IMR-90 (cell line): ENCODE measurements at regions not wholly inside any gene's neighbourhood (a gene's known extent, or its start where the extent isn't known, plus 50 kb on each side); places are given as distances from the start of the nearest gene placed in this dataset.

Experiments used
- ATAC-seq: fragments of 200-7000 bp; cut with Tn5 transposase; 2 replicates; pipeline ENCODE4 v1.9.1; 2020; ENCODE audit warnings: low read depth, mild to moderate bottlenecking, moderate library complexity
- BruUV-seq: library from RNA; stranded (reverse); fragments of 400-500 nt; replicated peaks from 2 replicates; lab custom pipeline; 2021; lab: Mats Ljungman, UMichigan
- CTCF ChIA-PET: fragments of 300-600 bp; formaldehyde crosslinking; extraction: SDS; loops from one replicate; lab custom pipeline; 2021; ENCODE audit warnings: antibody characterized with exemption; lab: Yijun Ruan, JAX
- POLR2A ChIA-PET: fragments of 300-600 bp; sonication (Branson Sonifier 250); formaldehyde crosslinking; loops from one replicate; lab custom pipeline; 2022; ENCODE audit warnings: antibody characterized with exemption; ENCODE audit not compliant: unreplicated experiment; lab: Charles Lee
- DNase-seq: peaks from one replicate; pipeline ENCODE4 v3.0.0; 2013
- H2AFZ ChIP-seq: replicated peaks from 2 replicates; pipeline ENCODE3; 2013; ENCODE audit warnings: low read length, mild to moderate bottlenecking; ENCODE audit not compliant: poor library complexity
- H2AK5ac ChIP-seq: 2 replicates; pipeline ENCODE4 v1.6.1; 2013; ENCODE audit warnings: low read depth, low read length, inconsistent platforms
- H2AK9ac ChIP-seq: replicated peaks from 2 replicates; pipeline ENCODE3; 2013; ENCODE audit warnings: mild to moderate bottlenecking, low read depth, low read length, moderate library complexity; ENCODE audit not compliant: poor library complexity
- H2BK120ac ChIP-seq: 2 replicates; pipeline ENCODE4 v1.6.1; 2013; ENCODE audit warnings: low read depth, low read length, inconsistent platforms
- H2BK15ac ChIP-seq: 3 replicates; pipeline ENCODE4 v1.6.1; 2013; ENCODE audit warnings: low read depth, low read length, inconsistent platforms
- H2BK20ac ChIP-seq: 2 replicates; pipeline ENCODE4 v1.6.1; 2013; ENCODE audit warnings: low read depth, mild to moderate bottlenecking, inconsistent platforms, low read length, moderate library complexity
- H2BK5ac ChIP-seq: 2 replicates; pipeline ENCODE4 v1.6.1; 2013; ENCODE audit warnings: mild to moderate bottlenecking, low read depth, low read length, inconsistent platforms; ENCODE audit not compliant: poor library complexity, severe bottlenecking
- H3K14ac ChIP-seq: replicated peaks from 2 replicates; pipeline ENCODE4 v1.6.1; 2013; ENCODE audit warnings: low read depth, low read length, inconsistent platforms
- H3K18ac ChIP-seq: 2 replicates; pipeline ENCODE4 v1.6.1; 2013; ENCODE audit warnings: low read depth, low read length, control low read depth
- H3K23ac ChIP-seq: 2 replicates; pipeline ENCODE4 v1.6.1; 2013; ENCODE audit warnings: low read depth, low read length, inconsistent platforms
- H3K27ac ChIP-seq: 2 replicates; pipeline ENCODE4 v1.5.1; 2013; ENCODE audit warnings: mild to moderate bottlenecking, control low read depth, low read length; ENCODE audit not compliant: insufficient read depth
- H3K27me3 ChIP-seq: 2 replicates; pipeline ENCODE4 v1.6.1; 2013; ENCODE audit warnings: low read length; ENCODE audit not compliant: control insufficient read depth, insufficient read depth
- H3K36me3 ChIP-seq: 2 replicates; pipeline ENCODE4 v1.6.1; 2013; ENCODE audit warnings: low read length, mixed read lengths; ENCODE audit not compliant: control insufficient read depth, insufficient read depth
- H3K4ac ChIP-seq: 2 replicates; pipeline ENCODE4 v1.6.1; 2013; ENCODE audit warnings: low read depth, low read length, inconsistent platforms
- H3K4me1 ChIP-seq: 2 replicates; pipeline ENCODE4 v1.6.1; 2013; ENCODE audit warnings: low read length, mixed read lengths; ENCODE audit not compliant: control insufficient read depth, insufficient read depth
- H3K4me2 ChIP-seq: 2 replicates; pipeline ENCODE4 v1.6.1; 2013; ENCODE audit warnings: low read depth, mild to moderate bottlenecking, control low read depth, low read length, moderate library complexity
- H3K4me3 ChIP-seq: 2 replicates; pipeline ENCODE4 v1.5.1; 2013; ENCODE audit warnings: low read depth, mild to moderate bottlenecking, control low read depth, low read length, moderate library complexity; ENCODE audit not compliant: insufficient read depth
- H3K56ac ChIP-seq: 2 replicates; pipeline ENCODE4 v1.6.1; 2013; ENCODE audit warnings: low read length, inconsistent platforms; ENCODE audit not compliant: insufficient read depth; ENCODE audit errors: extremely low read depth
- H3K79me1 ChIP-seq, 2 experiments: 2 replicates each; pipeline ENCODE4 v1.6.1; 2013; ENCODE audit warnings: low read length in 2 of 2, inconsistent platforms in 1 of 2, low read depth in 1 of 2
- H3K9ac ChIP-seq: 2 replicates; pipeline ENCODE4 v1.6.1; 2013; ENCODE audit warnings: low read depth, low read length, control low read depth
- H3K9me1 ChIP-seq: 2 replicates; pipeline ENCODE4 v1.6.1; 2013; ENCODE audit warnings: low read length, inconsistent platforms; ENCODE audit not compliant: insufficient read depth
- H3K9me3 ChIP-seq: 2 replicates; pipeline ENCODE4 v1.6.1; 2013; ENCODE audit warnings: low read length; ENCODE audit not compliant: control insufficient read depth, insufficient read depth
- H4K20me1 ChIP-seq: 2 replicates; pipeline ENCODE4 v1.6.1; 2013; ENCODE audit warnings: low read length, inconsistent platforms; ENCODE audit not compliant: insufficient read depth
- H4K5ac ChIP-seq: 2 replicates; pipeline ENCODE4 v1.6.1; 2013; ENCODE audit warnings: mild to moderate bottlenecking, low read depth, low read length, control low read depth
- H4K8ac ChIP-seq, 2 experiments: 2 replicates each; pipeline ENCODE4 v1.6.1; 2013; ENCODE audit warnings: low read depth in 2 of 2, low read length in 2 of 2, control low read depth in 1 of 2, inconsistent platforms in 1 of 2
- H4K91ac ChIP-seq: 2 replicates; pipeline ENCODE4 v1.6.1; 2013; ENCODE audit warnings: low read depth, low read length, inconsistent platforms; ENCODE audit not compliant: insufficient read depth
- BHLHE40 ChIP-seq: fragments of 150-350 bp; IDR thresholded peaks from 2 replicates; pipeline ENCODE4 v1.6.1; 2016; ENCODE audit warnings: mild to moderate bottlenecking, low read depth, low read length
- CEBPB ChIP-seq: IDR thresholded peaks from 2 replicates; pipeline ENCODE4 v1.6.1; 2012; ENCODE audit warnings: low read depth, low read length, improper control_type of control experiment
- CHD1 ChIP-seq: IDR thresholded peaks from 2 replicates; pipeline ENCODE4 v1.6.1; 2012; ENCODE audit warnings: low read depth, low read length, improper control_type of control experiment
- CTCF ChIP-seq: conservative IDR thresholded peaks from 2 replicates; pipeline ENCODE4 v1.5.1; 2012; ENCODE audit warnings: mild to moderate bottlenecking, low read depth, low read length, improper control_type of control experiment
- FOS ChIP-seq: fragments of 150-350 bp; IDR thresholded peaks from 2 replicates; pipeline ENCODE4 v1.6.1; 2016; ENCODE audit warnings: low read depth, low read length
- MAZ ChIP-seq: IDR thresholded peaks from 2 replicates; pipeline ENCODE4 v1.6.1; 2012; ENCODE audit warnings: low read depth, mild to moderate bottlenecking, low read length, improper control_type of control experiment, moderate library complexity, borderline replicate concordance
- MXI1 ChIP-seq: IDR thresholded peaks from 2 replicates; pipeline ENCODE4 v1.6.1; 2012; ENCODE audit warnings: low read depth, mild to moderate bottlenecking, low read length, moderate library complexity, borderline replicate concordance
- NFE2L2 ChIP-seq: fragments of 150-350 bp; IDR thresholded peaks from 2 replicates; pipeline ENCODE4 v1.6.1; 2016; ENCODE audit warnings: low read depth, mild to moderate bottlenecking, low read length
- POLR2A ChIP-seq: IDR thresholded peaks from 2 replicates; pipeline ENCODE4 v1.6.1; 2012; ENCODE audit warnings: mild to moderate bottlenecking, low read depth, low read length
- RCOR1 ChIP-seq: IDR thresholded peaks from 2 replicates; pipeline ENCODE4 v1.6.1; 2012; ENCODE audit warnings: mild to moderate bottlenecking, low read length, improper control_type of control experiment; ENCODE audit not compliant: insufficient replicate concordance
- RFX5 ChIP-seq: IDR thresholded peaks from 2 replicates; pipeline ENCODE4 v1.8.0; 2012; ENCODE audit warnings: low read depth, mild to moderate bottlenecking, low read length, moderate library complexity
- SMC3 ChIP-seq: fragments of 150-350 bp; IDR thresholded peaks from 2 replicates; pipeline ENCODE4 v1.6.1; 2016; ENCODE audit warnings: low read depth, mild to moderate bottlenecking, antibody characterized with exemption, low read length, moderate library complexity
- WGBS, 2 experiments: methylation state at CpG; one replicate each; pipeline versions ENCODE4 v1.1.5 to v1.1.7; 2013; ENCODE audit warnings: missing lambda C conversion rate in 2 of 2; ENCODE audit not compliant: insufficient read length in 1 of 2; ENCODE audit errors: extremely low coverage in 2 of 2; 5-methylcytosine and 5-hydroxymethylcytosine counted together
- dilution Hi-C: fragments of 300-500 bp; cut with HindIII; formaldehyde crosslinking; loops from one replicate; pipeline ENCODE4 v1.14.3; 2018; ENCODE audit warnings: low sequenced_read_pairs; ENCODE audit not compliant: unreplicated experiment
- in situ Hi-C: fragments of 300-500 bp; cut with MboI; formaldehyde crosslinking; loops from 3 replicates; pipeline ENCODE4 v1.14.3; 2019; ENCODE audit warnings: low sequenced_read_pairs, inconsistent platforms, mixed read lengths
- intact Hi-C: fragments of 100-400 bp; cut with micrococcal nuclease; formaldehyde crosslinking; loops from 2 replicates; pipeline ENCODE4 v1.10.0; 2022

DNA sequence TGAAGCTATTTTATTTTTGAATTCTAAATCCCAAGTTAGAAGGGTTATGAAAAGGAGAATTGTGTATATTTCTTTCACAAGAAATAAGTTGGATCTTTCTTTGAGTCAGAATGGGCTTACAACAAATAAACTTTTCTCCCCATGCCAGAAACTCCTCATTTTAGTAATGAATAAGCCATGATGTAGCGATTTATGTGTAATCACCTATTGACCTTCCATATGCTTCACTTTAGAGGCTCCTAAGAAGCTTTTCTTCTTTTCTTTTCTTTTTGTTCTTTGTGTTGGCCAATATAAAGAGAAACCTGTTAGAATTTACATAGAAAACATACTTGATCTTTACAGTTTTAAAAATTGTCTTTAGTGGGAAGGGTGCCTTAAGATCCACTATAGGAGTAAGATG lies 370.2 kb downstream of the UTRN start:
- Histone ChIP-seq H2AFZ (no peak overlapping the region), H3K4me1 (peaks cover 9% of the 10 kb centered on the region), H3K4me2 (peak overlapping the region; percentile 39; the same call in 1 of the 2 replicates), H4K5ac (no peak overlapping the region), H3K9me3 (no peaks in the 10 kb centered on the region), H3K27me3 (no peaks in the 10 kb centered on the region), H3K79me1 (peaks cover under 1 to 18% of the 10 kb centered on the region in 2 experiments; a peak in 2 of 4 replicates), H3K9me1 (no peaks in the 10 kb centered on the region), H4K91ac (no peak overlapping the region), H4K8ac (no peak overlapping the region), H3K4me3 (no peak overlapping the region), H2BK15ac (no peak overlapping the region), H2BK5ac (no peak overlapping the region), H3K4ac (no peak overlapping the region), H2AK9ac (no peak overlapping the region), H2BK120ac (no peak overlapping the region), H3K18ac (no peak overlapping the region), H3K36me3 (no peaks in the 10 kb centered on the region), H3K9ac (no peak overlapping the region), H3K27ac (no peak overlapping the region), H3K56ac (no peak overlapping the region), H2AK5ac (no peak overlapping the region), H2BK20ac (no peak overlapping the region), H3K14ac (no peak overlapping the region), H3K23ac (no peak overlapping the region), H4K20me1 (no peaks in the 10 kb centered on the region)
- dilution Hi-C loops: no loop called here
- POLR2A ChIA-PET: no interaction called here
- peak; percentile 30 for ATAC-seq
- peak; percentile 85 for DNase-seq
- in situ Hi-C loops: no loop called here
- no peak for TF ChIP-seq MXI1
- no peak for TF ChIP-seq FOS
- no peak for TF ChIP-seq NFE2L2
- no peak for TF ChIP-seq BHLHE40
- no peak for TF ChIP-seq POLR2A
- TF ChIP-seq CTCF: no peak
- no peak for TF ChIP-seq RCOR1
- TF ChIP-seq MAZ: no peak
- TF ChIP-seq CHD1: no peak
- no peak for TF ChIP-seq RFX5
- no peak for TF ChIP-seq SMC3
- no peak; the same call in 1 of the 2 replicates for TF ChIP-seq CEBPB
- CTCF ChIA-PET: interaction anchor here (1.3 kb wide), 1 partner anchor 11 kb away, joined by 3 read pairs; no protein-coding TSS in a partner anchor
- BruUV-seq: no TSS peak
- intact Hi-C loops: no loop called here
- WGBS, 2 experiments: no CpG with 5 or more reads among the region's 1 CpG
